ENCODE measurements at regions not wholly inside any gene's neighbourhood (a gene's known extent, or its start where the extent isn't known, plus 50 kb on each side); places are given as distances from the start of the nearest gene placed in this dataset.
"Not testable (repeated sequence)": the region's sequence is repeated elsewhere in the genome, so short reads cannot be mapped to it uniquely, and the experiment has no call there.

DNA sequence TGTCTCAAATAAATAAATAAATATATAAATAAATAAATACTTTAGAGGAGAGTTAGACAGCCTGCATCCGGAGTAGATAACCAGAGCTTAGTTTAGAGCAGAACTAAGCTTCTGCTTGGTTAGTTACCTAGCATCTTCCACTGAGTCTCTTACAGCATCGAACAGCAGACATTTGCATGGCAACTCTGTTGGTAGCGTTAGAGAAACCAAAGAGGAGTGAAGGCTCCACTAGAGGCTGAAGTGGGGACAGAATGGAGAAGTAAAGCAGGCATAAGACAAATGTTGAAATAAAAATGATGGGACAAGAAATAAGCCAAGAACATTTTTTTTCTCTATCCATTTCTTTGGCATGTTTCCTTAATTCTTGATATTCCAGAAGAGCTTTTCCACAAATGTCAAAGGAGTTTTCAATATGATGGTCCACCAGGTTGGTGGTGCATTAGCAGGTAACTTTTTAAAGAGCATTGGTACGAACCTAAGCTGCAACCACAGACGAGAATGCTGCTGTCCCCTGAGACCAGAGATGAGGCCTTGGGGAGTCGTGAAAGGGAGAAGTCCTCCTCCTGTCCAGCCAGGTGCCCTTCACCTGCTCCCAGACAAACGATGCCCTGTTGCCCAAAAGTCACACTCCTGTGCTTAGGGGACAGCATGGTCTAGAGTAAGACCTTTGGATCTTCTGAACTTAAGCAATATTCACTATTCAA, 438.3 kb downstream of the DIRAS2 start:
- H4K20me1 ChIP-seq (ENCODE audit: insufficient read depth) = no peaks in the 10 kb centered on the region
- TF ChIP-seq EZH2 (IDR thresholded peaks at IDR 0.05; ENCODE audit: borderline replicate concordance, insufficient read depth, low read length, poor library complexity, severe bottlenecking) (no peak), EP300 (conservative IDR thresholded peaks at IDR 0.05; ENCODE audit: poor library complexity, severe bottlenecking) (no peak), SMC3 (conservative IDR thresholded peaks at IDR 0.05; ENCODE audit: poor library complexity) (no peak), POLR2AphosphoS5 (IDR thresholded peaks at IDR 0.05) (no peak)
- TF ChIP-seq, protein P1, sequence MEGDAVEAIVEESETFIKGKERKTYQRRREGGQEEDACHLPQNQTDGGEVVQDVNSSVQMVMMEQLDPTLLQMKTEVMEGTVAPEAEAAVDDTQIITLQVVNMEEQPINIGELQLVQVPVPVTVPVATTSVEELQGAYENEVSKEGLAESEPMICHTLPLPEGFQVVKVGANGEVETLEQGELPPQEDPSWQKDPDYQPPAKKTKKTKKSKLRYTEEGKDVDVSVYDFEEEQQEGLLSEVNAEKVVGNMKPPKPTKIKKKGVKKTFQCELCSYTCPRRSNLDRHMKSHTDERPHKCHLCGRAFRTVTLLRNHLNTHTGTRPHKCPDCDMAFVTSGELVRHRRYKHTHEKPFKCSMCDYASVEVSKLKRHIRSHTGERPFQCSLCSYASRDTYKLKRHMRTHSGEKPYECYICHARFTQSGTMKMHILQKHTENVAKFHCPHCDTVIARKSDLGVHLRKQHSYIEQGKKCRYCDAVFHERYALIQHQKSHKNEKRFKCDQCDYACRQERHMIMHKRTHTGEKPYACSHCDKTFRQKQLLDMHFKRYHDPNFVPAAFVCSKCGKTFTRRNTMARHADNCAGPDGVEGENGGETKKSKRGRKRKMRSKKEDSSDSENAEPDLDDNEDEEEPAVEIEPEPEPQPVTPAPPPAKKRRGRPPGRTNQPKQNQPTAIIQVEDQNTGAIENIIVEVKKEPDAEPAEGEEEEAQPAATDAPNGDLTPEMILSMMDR (IDR thresholded peaks at IDR 0.05; ENCODE audit: poor library complexity, severe bottlenecking) = no peak
- TF ChIP-seq, protein P2, sequence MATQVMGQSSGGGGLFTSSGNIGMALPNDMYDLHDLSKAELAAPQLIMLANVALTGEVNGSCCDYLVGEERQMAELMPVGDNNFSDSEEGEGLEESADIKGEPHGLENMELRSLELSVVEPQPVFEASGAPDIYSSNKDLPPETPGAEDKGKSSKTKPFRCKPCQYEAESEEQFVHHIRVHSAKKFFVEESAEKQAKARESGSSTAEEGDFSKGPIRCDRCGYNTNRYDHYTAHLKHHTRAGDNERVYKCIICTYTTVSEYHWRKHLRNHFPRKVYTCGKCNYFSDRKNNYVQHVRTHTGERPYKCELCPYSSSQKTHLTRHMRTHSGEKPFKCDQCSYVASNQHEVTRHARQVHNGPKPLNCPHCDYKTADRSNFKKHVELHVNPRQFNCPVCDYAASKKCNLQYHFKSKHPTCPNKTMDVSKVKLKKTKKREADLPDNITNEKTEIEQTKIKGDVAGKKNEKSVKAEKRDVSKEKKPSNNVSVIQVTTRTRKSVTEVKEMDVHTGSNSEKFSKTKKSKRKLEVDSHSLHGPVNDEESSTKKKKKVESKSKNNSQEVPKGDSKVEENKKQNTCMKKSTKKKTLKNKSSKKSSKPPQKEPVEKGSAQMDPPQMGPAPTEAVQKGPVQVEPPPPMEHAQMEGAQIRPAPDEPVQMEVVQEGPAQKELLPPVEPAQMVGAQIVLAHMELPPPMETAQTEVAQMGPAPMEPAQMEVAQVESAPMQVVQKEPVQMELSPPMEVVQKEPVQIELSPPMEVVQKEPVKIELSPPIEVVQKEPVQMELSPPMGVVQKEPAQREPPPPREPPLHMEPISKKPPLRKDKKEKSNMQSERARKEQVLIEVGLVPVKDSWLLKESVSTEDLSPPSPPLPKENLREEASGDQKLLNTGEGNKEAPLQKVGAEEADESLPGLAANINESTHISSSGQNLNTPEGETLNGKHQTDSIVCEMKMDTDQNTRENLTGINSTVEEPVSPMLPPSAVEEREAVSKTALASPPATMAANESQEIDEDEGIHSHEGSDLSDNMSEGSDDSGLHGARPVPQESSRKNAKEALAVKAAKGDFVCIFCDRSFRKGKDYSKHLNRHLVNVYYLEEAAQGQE (IDR thresholded peaks at IDR 0.05; ENCODE audit: borderline replicate concordance) = no peak
- H2AFZ ChIP-seq (ENCODE audit: low read depth, low read length) = no peak overlapping the region
- H3F3A ChIP-seq (ENCODE audit: insufficient read depth, low read length, poor library complexity, severe bottlenecking) = no peaks in the 10 kb centered on the region
- H3K36me3 ChIP-seq (ENCODE audit: insufficient read depth, low read length) = no peaks in the 10 kb centered on the region
- no peak overlapping the region for H3K4me3 ChIP-seq (ENCODE audit: low read length)
- no peaks in the 10 kb centered on the region for H3K27me3 ChIP-seq (ENCODE audit: insufficient read depth, low read depth, low read length)
- no peaks in the 10 kb centered on the region for H3K9me2 ChIP-seq (ENCODE audit: insufficient read depth, low read length)
- H3K79me2 ChIP-seq (replicated peaks; ENCODE audit: insufficient read depth, low read length) = no peaks in the 10 kb centered on the region
- H3K9me3 ChIP-seq (ENCODE audit: low read length) = no peaks in the 10 kb centered on the region
- H3K4me2 ChIP-seq (ENCODE audit: low read length) = no peak overlapping the region
- no peak overlapping the region for H3K27ac ChIP-seq (ENCODE audit: low read length)
- H3K9ac ChIP-seq (ENCODE audit: low read length) = no peak overlapping the region

DNA sequence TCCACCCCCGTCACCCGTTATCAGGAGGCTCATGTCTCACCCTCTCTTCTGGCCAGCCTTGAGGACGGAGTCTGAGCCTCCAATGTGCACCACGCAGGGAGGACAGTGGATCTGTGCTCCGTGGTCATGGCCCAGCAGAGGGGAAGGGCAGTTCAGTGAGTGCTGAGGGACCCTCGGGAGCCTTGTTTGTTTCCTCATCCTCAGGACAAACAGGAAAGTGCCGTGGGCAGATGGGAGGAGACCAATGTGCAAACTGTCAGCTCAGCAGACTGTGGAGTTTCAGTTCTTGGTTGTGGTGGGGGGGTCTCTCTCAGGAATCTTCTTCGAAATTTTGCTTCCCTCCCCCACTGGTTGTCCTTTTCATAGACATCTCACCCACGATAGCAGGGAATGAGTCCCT, 429.6 kb downstream of the DIRAS2 start:
- not testable (repeated sequence) for H3K79me2 ChIP-seq (replicated peaks; ENCODE audit: insufficient read depth, low read length); H3K36me3 ChIP-seq (ENCODE audit: insufficient read depth, low read length); H3K27ac ChIP-seq (ENCODE audit: low read length); H3K4me2 ChIP-seq (ENCODE audit: low read length); H4K20me1 ChIP-seq (ENCODE audit: insufficient read depth); H3K9ac ChIP-seq (ENCODE audit: low read length); H3K9me3 ChIP-seq (ENCODE audit: low read length); H3K9me2 ChIP-seq (ENCODE audit: insufficient read depth, low read length); H3K27me3 ChIP-seq (ENCODE audit: insufficient read depth, low read depth, low read length); H3F3A ChIP-seq (ENCODE audit: insufficient read depth, low read length, poor library complexity, severe bottlenecking); H2AFZ ChIP-seq (ENCODE audit: low read depth, low read length); H3K4me3 ChIP-seq (ENCODE audit: low read length)

DNA sequence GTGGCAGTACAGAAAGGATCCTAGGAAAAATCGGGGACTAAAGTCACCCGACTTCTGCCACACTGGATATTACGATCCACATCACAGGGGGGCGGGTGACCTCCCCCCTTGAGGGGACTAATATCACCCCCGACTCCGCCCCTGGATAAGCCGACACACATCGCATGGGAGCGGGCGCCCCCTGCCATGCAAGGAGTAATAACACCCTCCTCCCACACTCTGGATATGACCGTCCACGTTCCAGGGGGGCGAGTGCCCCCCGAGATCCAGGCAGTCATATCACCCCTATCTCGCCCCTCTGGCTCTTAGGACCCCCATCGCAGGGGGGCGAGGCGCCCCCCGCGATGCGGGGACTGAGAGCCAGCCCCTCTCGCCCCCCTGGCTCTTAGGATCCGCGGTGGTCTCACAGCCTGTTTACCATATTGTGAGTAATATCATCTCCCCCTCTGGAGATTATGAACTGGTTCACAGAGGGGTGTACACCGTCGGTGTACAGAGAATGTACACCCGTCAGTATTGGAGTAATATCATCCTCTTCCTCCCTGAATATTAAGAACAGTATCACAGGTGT, 423.0 kb downstream of the DIRAS2 start:
- Histone ChIP-seq H3K9me3 (ENCODE audit: low read length) (no peaks in the 10 kb centered on the region), H3K4me3 (ENCODE audit: low read length) (no peak overlapping the region), H3F3A (ENCODE audit: insufficient read depth, low read length, poor library complexity, severe bottlenecking) (no peaks in the 10 kb centered on the region), H3K36me3 (ENCODE audit: insufficient read depth, low read length) (no peaks in the 10 kb centered on the region), H4K20me1 (ENCODE audit: insufficient read depth) (no peaks in the 10 kb centered on the region), H3K9ac (ENCODE audit: low read length) (no peak overlapping the region), H2AFZ (ENCODE audit: low read depth, low read length) (no peak overlapping the region), H3K4me2 (ENCODE audit: low read length) (no peak overlapping the region), H3K27me3 (ENCODE audit: insufficient read depth, low read depth, low read length) (no peaks in the 10 kb centered on the region), H3K27ac (ENCODE audit: low read length) (no peak overlapping the region), H3K9me2 (ENCODE audit: insufficient read depth, low read length) (no peaks in the 10 kb centered on the region), H3K79me2 (replicated peaks; ENCODE audit: insufficient read depth, low read length) (no peaks in the 10 kb centered on the region)
- no peak for TF ChIP-seq EZH2 (IDR thresholded peaks at IDR 0.05; ENCODE audit: borderline replicate concordance, insufficient read depth, low read length, poor library complexity, severe bottlenecking)
- no peak for TF ChIP-seq MXI1 (conservative IDR thresholded peaks at IDR 0.05; ENCODE audit: poor library complexity, severe bottlenecking)
- TF ChIP-seq, protein P1 (IDR thresholded peaks at IDR 0.05; ENCODE audit: poor library complexity, severe bottlenecking) = no peak
- no peak for TF ChIP-seq SMC3 (conservative IDR thresholded peaks at IDR 0.05; ENCODE audit: poor library complexity)
- TF ChIP-seq, protein P2 (IDR thresholded peaks at IDR 0.05; ENCODE audit: borderline replicate concordance) = no peak
- no peak for TF ChIP-seq TAF1 (IDR thresholded peaks at IDR 0.05; ENCODE audit: low read depth)
- TF ChIP-seq EP300 (conservative IDR thresholded peaks at IDR 0.05; ENCODE audit: poor library complexity, severe bottlenecking) = no peak
- TF ChIP-seq RAD21 (conservative IDR thresholded peaks at IDR 0.05) = no peak
- no peak for TF ChIP-seq POLR2AphosphoS5 (IDR thresholded peaks at IDR 0.05)
